ENCODE measurements at regions not wholly inside any gene's neighbourhood (a gene's known extent, or its start where the extent isn't known, plus 50 kb on each side); places are given as distances from the start of the nearest gene placed in this dataset.

DNA sequence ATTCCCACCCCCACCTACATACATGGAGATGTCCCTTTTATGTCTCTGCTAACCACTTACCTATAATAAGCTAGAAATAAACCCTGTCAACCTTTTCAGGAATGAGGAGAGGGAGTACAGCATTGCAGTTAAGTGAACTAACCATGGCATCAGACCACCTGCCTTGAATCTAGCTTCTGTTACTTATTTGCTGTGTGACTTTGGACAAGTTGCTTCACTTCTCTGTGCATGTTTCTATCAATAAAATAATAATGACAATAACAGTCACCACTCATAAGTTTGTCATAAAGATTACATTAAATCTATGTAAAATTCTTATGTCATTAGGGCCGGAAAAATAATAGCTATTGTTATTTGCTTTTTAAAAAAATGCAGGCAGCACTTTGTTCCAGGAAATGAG lies 881.1 kb upstream of the AUTS2 start:
- Histone ChIP-seq H3K4me1 (no peaks in the 10 kb centered on the region), H3K27ac (no peak overlapping the region), H3K36me3 (no peaks in the 10 kb centered on the region), H3K27me3 (no peaks in the 10 kb centered on the region), H3K4me3 (no peak overlapping the region), H3K9ac (ENCODE audit: low read depth in 2 of 2, low read length in 2 of 2) (no peak overlapping the region), H3K9me3 (no peaks in the 10 kb centered on the region)
- TF ChIP-seq, protein P1, sequence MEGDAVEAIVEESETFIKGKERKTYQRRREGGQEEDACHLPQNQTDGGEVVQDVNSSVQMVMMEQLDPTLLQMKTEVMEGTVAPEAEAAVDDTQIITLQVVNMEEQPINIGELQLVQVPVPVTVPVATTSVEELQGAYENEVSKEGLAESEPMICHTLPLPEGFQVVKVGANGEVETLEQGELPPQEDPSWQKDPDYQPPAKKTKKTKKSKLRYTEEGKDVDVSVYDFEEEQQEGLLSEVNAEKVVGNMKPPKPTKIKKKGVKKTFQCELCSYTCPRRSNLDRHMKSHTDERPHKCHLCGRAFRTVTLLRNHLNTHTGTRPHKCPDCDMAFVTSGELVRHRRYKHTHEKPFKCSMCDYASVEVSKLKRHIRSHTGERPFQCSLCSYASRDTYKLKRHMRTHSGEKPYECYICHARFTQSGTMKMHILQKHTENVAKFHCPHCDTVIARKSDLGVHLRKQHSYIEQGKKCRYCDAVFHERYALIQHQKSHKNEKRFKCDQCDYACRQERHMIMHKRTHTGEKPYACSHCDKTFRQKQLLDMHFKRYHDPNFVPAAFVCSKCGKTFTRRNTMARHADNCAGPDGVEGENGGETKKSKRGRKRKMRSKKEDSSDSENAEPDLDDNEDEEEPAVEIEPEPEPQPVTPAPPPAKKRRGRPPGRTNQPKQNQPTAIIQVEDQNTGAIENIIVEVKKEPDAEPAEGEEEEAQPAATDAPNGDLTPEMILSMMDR (IDR thresholded peaks at IDR 0.05): no peak
- intact Hi-C loops (cut with DNase I): no loop called here
- no peak for DNase-seq

DNA sequence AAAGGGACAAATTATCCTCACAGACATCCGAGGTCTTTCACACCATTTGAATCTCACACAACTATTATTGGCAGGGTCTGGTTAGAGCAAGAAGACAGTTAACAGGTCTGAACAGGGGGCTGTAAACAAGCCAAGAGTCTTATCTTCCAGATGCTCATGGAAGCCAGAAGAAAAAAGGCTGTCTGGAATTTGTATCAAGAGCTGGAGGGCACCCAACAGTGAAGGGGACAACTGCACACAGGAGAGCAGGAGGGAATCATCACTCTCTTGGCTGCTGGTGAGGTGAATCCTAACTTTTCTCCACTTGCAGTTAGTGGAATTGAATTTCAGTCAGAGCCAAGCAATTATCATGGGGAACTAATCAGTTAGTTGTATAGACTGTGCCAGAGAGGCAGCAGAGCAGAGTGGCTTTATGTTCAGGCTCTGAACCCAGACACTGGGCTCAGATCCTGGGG lies 880.2 kb upstream of the AUTS2 start:
- intact Hi-C loops (cut with DNase I): no loop called here
- Histone ChIP-seq H3K36me3 (no peaks in the 10 kb centered on the region), H3K4me1 (no peaks in the 10 kb centered on the region), H3K9me3 (no peaks in the 10 kb centered on the region), H3K4me3 (no peak overlapping the region), H3K27ac (no peak overlapping the region), H3K9ac (ENCODE audit: low read depth in 2 of 2, low read length in 2 of 2) (no peak overlapping the region), H3K27me3 (no peaks in the 10 kb centered on the region)
- DNase-seq: no peak
- TF ChIP-seq, protein P1 (IDR thresholded peaks at IDR 0.05): no peak

DNA sequence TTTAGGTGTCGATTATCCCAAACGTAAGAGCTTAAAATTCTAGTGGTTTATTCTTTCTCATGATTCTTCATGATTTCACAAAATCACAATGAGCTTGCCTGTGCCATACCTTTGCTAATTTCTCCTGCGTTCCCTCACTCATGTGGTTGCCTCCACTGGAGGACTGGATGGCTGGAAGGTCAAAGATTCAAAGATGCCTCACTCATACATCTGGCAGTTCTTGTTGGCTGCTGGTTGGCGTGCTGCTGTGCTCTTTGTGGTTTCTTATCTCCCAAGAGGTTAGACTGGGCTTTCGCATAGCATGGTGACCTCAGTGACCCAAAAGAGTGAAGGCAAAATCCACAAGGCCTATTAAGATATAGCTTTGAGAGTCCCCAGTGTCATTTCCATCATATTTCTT lies 877.6 kb upstream of the AUTS2 start:
- Histone ChIP-seq H3K36me3 (no peaks in the 10 kb centered on the region), H3K9ac (ENCODE audit: low read depth in 2 of 2, low read length in 2 of 2) (no peak overlapping the region), H3K27ac (no peak overlapping the region), H3K9me3 (no peaks in the 10 kb centered on the region), H3K4me3 (no peak overlapping the region), H3K4me1 (no peaks in the 10 kb centered on the region), H3K27me3 (no peaks in the 10 kb centered on the region)
- TF ChIP-seq, protein P1 (IDR thresholded peaks at IDR 0.05): no peak
- intact Hi-C loops (cut with DNase I): no loop called here
- no peak for DNase-seq

DNA sequence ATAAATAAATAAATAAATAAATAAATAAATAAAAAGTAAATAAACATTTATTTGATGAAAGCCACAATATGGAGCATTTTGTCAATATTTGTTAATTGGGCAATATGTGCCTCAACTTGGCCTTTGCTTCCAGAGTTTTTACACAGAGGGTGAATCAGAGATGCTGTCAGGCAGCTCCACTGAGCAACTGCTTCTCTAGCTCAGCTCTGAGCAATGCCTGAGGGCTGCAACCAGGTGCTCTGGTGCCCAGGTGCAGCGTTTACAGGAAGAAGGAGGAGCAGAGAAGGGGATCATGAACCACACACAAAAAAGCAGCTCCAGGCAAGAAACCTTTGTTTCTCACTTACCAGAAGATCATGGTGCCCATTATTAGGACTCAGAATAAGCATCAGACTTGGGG lies 876.2 kb upstream of the AUTS2 start:
- Histone ChIP-seq H3K36me3 (no peaks in the 10 kb centered on the region), H3K4me3 (no peak overlapping the region), H3K27me3 (no peaks in the 10 kb centered on the region), H3K4me1 (no peaks in the 10 kb centered on the region), H3K9ac (ENCODE audit: low read depth in 2 of 2, low read length in 2 of 2) (no peak overlapping the region), H3K27ac (no peak overlapping the region), H3K9me3 (no peaks in the 10 kb centered on the region)
- no peak for DNase-seq
- intact Hi-C loops (cut with DNase I): no loop called here
- TF ChIP-seq, protein P1 (IDR thresholded peaks at IDR 0.05): no peak

DNA sequence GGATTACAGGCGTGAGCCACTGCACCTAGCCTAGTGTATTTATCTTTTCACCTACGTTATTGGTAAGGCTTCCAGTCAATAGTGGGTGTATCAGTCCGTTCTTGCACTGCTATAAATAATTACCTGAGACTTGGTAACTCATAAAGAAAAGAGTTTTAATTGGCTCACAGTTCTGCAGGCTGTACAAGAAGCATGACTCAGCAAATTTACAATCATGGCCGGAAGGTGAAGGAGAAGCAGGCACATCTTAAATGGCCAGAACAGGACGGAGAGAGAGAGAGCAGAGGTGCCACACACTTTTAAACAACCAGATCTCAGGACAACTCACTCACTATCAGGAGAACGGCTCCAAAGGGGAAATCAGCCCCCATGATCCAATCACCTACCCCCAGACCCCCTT lies 873.3 kb upstream of the AUTS2 start:
- H3K27me3 ChIP-seq: no peaks in the 10 kb centered on the region
- TF ChIP-seq, protein P1 (IDR thresholded peaks at IDR 0.05): no peak
- no peak for DNase-seq
- H3K27ac ChIP-seq: no peak overlapping the region
- H3K36me3 ChIP-seq: no peaks in the 10 kb centered on the region
- H3K9ac ChIP-seq (ENCODE audit: low read depth in 2 of 2, low read length in 2 of 2): no peak overlapping the region
- intact Hi-C loops (cut with DNase I): no loop called here
- no peaks in the 10 kb centered on the region for H3K9me3 ChIP-seq
- H3K4me3 ChIP-seq: no peak overlapping the region
- no peaks in the 10 kb centered on the region for H3K4me1 ChIP-seq

Data from colonic mucosa (tissue), 4 donors.